ENCODE measurements at regions not wholly inside any gene's neighbourhood (a gene's known extent, or its start where the extent isn't known, plus 50 kb on each side); places are given as distances from the start of the nearest gene placed in this dataset.

GRCh38 chr3:162206648-162207047 lies 710.0 kb downstream of the OTOL1 start:
- TF ChIP-seq CTCF (IDR thresholded peaks at IDR 0.05), result no peak
- TF ChIP-seq POLR2A (IDR thresholded peaks at IDR 0.05), result no peak

All from body of pancreas (tissue), 4 donors.